ENCODE measurements at regions not wholly inside any gene's neighbourhood (a gene's known extent, or its start where the extent isn't known, plus 50 kb on each side); places are given as distances from the start of the nearest gene placed in this dataset.

- Histone ChIP-seq H3K4me3 (no peak overlapping the region), H3K9me3 (no peaks in the 10 kb centered on the region), H3K27ac (no peak overlapping the region), H3K27me3 (no peaks in the 10 kb centered on the region), H3K36me3 (replicated peaks in 1 of 2; ENCODE audit: insufficient read depth in 1 of 2, low read depth in 2 of 2) (no peaks in the 10 kb centered on the region), H3K4me1 (no peaks in the 10 kb centered on the region)
- DNase-seq (no peak), ATAC-seq (no peak)
- intact Hi-C loops (cut with DNase I): no loop called here
- TF ChIP-seq POLR2A (IDR thresholded peaks at IDR 0.05): no peak
- TF ChIP-seq CTCF (IDR thresholded peaks at IDR 0.05): no peak
- WGBS, 2 donors: 53 to 54% methylated on average over 4 of the region's 4 CpGs
These were observed 118.8 kb upstream of the MTAP start for GRCh38 chr9:21683484-21684175.

GRCh38 chr9:21684231-21684630, 118.2 kb upstream of the MTAP start:
- no peak for ATAC-seq
- 43 to 49% methylated on average over 2 of the region's 2 CpGs for WGBS, 2 donors

GRCh38 chr9:21684831-21685362, 117.5 kb upstream of the MTAP start:
- 46 to 56% methylated on average over 2 of the region's 2 CpGs for WGBS, 2 donors
- TF ChIP-seq CTCF (IDR thresholded peaks at IDR 0.05) (no peak), POLR2A (IDR thresholded peaks at IDR 0.05) (no peak)
- Histone ChIP-seq H3K9me3 (no peaks in the 10 kb centered on the region), H3K36me3 (replicated peaks in 1 of 2; ENCODE audit: insufficient read depth in 1 of 2, low read depth in 2 of 2) (no peaks in the 10 kb centered on the region), H3K4me3 (no peak overlapping the region), H3K27ac (no peak overlapping the region), H3K27me3 (no peaks in the 10 kb centered on the region), H3K4me1 (no peaks in the 10 kb centered on the region)
- DNase-seq (peak in 2 of 4 donors; percentile 36 to 64), ATAC-seq (no peak)
- intact Hi-C loops (cut with DNase I): no loop called here

More at GRCh38 chr9:21684231-21684630, 118.2 kb upstream of the MTAP start:
- Histone ChIP-seq H3K27me3 (no peaks in the 10 kb centered on the region), H3K36me3 (replicated peaks in 1 of 2; ENCODE audit: insufficient read depth in 1 of 2, low read depth in 2 of 2) (no peaks in the 10 kb centered on the region), H3K4me1 (no peaks in the 10 kb centered on the region), H3K4me3 (no peak overlapping the region), H3K27ac (no peak overlapping the region), H3K9me3 (no peaks in the 10 kb centered on the region)
- DNase-seq: no peak
- intact Hi-C loops (cut with DNase I): no loop called here
- TF ChIP-seq CTCF (IDR thresholded peaks at IDR 0.05): no peak
- no peak for TF ChIP-seq POLR2A (IDR thresholded peaks at IDR 0.05)

- intact Hi-C loops (cut with DNase I): no loop called here
- Histone ChIP-seq H3K9me3 (no peaks in the 10 kb centered on the region), H3K36me3 (replicated peaks in 1 of 2; ENCODE audit: insufficient read depth in 1 of 2, low read depth in 2 of 2) (no peaks in the 10 kb centered on the region), H3K27me3 (no peaks in the 10 kb centered on the region), H3K4me1 (no peaks in the 10 kb centered on the region), H3K4me3 (no peak overlapping the region), H3K27ac (no peak overlapping the region)
- TF ChIP-seq POLR2A (IDR thresholded peaks at IDR 0.05) (no peak), CTCF (IDR thresholded peaks at IDR 0.05) (no peak)
- no peak for DNase-seq
- 75% methylated on average over 6 of the region's 6 CpGs for WGBS, 2 donors
- ATAC-seq: no peak
These were observed 116.9 kb upstream of the MTAP start for GRCh38 chr9:21685502-21685901.

GRCh38 chr9:21686738-21687137, 115.7 kb upstream of the MTAP start:
- ATAC-seq (no peak), DNase-seq (no peak)
- Histone ChIP-seq H3K4me3 (no peak overlapping the region), H3K4me1 (no peaks in the 10 kb centered on the region), H3K36me3 (replicated peaks in 1 of 2; ENCODE audit: insufficient read depth in 1 of 2, low read depth in 2 of 2) (no peaks in the 10 kb centered on the region), H3K9me3 (no peaks in the 10 kb centered on the region), H3K27ac (no peak overlapping the region), H3K27me3 (no peaks in the 10 kb centered on the region)
- TF ChIP-seq POLR2A (IDR thresholded peaks at IDR 0.05): no peak
- no peak for TF ChIP-seq CTCF (IDR thresholded peaks at IDR 0.05)
- 66 to 82% methylated on average over 2 of the region's 2 CpGs for WGBS, 2 donors
- intact Hi-C loops (cut with DNase I): no loop called here
